Neural crest cell (in vitro differentiated cells): ENCODE measurements at regions not wholly inside any gene's neighbourhood (a gene's known extent, or its start where the extent isn't known, plus 50 kb on each side); places are given as distances from the start of the nearest gene placed in this dataset.

Experiments used
- DNase-seq: peaks from one replicate; pipeline ENCODE4 v3.0.0; 2021; ENCODE audit warnings: low read depth, mixed read lengths, low spot score
- H3K27ac Mint-ChIP-seq: one replicate; pipeline ENCODE4 v1.8.0; 2021; ENCODE audit warnings: mild to moderate bottlenecking, mixed read lengths; ENCODE audit not compliant: unreplicated experiment
- H3K27me3 Mint-ChIP-seq: 2 replicates; pipeline ENCODE4 v1.8.0; 2021; ENCODE audit warnings: low read depth, mild to moderate bottlenecking, mixed read lengths
- H3K36me3 Mint-ChIP-seq: 2 replicates; pipeline ENCODE4 v1.8.0; 2021; ENCODE audit warnings: low read depth, mild to moderate bottlenecking, mixed read lengths
- H3K4me1 Mint-ChIP-seq: 2 replicates; pipeline ENCODE4 v1.8.0; 2021; ENCODE audit warnings: mixed read lengths
- H3K4me3 Mint-ChIP-seq: one replicate; pipeline ENCODE4 v1.8.0; 2021; ENCODE audit warnings: mild to moderate bottlenecking, mixed read lengths
- H3K9me3 Mint-ChIP-seq: 2 replicates; pipeline ENCODE4 v1.8.0; 2021; ENCODE audit warnings: mixed read lengths
- CTCF ChIP-seq: fragments of 200-600 bp; sonication (generic); conservative IDR thresholded peaks from 2 replicates; pipeline ENCODE4 v1.5.0; 2021; ENCODE audit warnings: antibody characterized with exemption, mild to moderate bottlenecking

DNA sequence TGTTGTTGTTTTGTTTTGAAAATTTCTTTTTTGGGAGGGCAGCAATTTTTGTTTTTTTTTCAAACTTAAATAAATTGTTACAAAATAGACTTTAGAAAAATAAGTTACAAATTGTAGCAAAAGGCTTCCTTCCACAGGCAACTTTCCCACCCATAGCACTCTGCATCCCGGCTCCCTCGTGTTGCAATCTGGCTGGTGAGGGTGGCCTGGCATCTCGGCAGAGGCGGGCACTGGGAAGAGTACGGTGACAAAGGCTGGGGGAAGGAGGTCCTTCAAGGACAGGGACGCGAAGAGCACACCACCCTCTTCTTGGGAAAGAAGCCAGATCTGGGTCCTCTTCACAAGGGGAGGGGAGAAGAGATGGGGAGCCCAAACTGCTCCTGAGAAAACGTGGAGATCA lies 379.7 kb downstream of the OLFM4 start:
- H3K27me3 Mint-ChIP-seq = no peaks in the 10 kb centered on the region
- H3K27ac Mint-ChIP-seq = no peak overlapping the region
- H3K4me3 Mint-ChIP-seq = no peak overlapping the region
- no peaks in the 10 kb centered on the region for H3K4me1 Mint-ChIP-seq
- peaks cover 2% of the 10 kb centered on the region for H3K9me3 Mint-ChIP-seq
- no peak for TF ChIP-seq CTCF
- no peak for DNase-seq
- H3K36me3 Mint-ChIP-seq = no peaks in the 10 kb centered on the region

- Mint-ChIP-seq H3K27ac (no peak overlapping the region), H3K4me1 (no peaks in the 10 kb centered on the region), H3K36me3 (no peaks in the 10 kb centered on the region), H3K27me3 (no peaks in the 10 kb centered on the region), H3K9me3 (peaks cover 2% of the 10 kb centered on the region), H3K4me3 (no peak overlapping the region)
- no peak for DNase-seq
- no peak for TF ChIP-seq CTCF
Observed at GRCh38 chr13:53408847-53409568, 380.4 kb downstream of the OLFM4 start.

GRCh38 chr13:53411463-53411862 lies 382.9 kb downstream of the OLFM4 start:
- no peaks in the 10 kb centered on the region for H3K36me3 Mint-ChIP-seq
- H3K9me3 Mint-ChIP-seq = no peaks in the 10 kb centered on the region
- TF ChIP-seq CTCF = no peak
- no peaks in the 10 kb centered on the region for H3K4me1 Mint-ChIP-seq
- H3K27me3 Mint-ChIP-seq = no peaks in the 10 kb centered on the region
- H3K27ac Mint-ChIP-seq = no peak overlapping the region
- no peak overlapping the region for H3K4me3 Mint-ChIP-seq
- DNase-seq = no peak

DNA sequence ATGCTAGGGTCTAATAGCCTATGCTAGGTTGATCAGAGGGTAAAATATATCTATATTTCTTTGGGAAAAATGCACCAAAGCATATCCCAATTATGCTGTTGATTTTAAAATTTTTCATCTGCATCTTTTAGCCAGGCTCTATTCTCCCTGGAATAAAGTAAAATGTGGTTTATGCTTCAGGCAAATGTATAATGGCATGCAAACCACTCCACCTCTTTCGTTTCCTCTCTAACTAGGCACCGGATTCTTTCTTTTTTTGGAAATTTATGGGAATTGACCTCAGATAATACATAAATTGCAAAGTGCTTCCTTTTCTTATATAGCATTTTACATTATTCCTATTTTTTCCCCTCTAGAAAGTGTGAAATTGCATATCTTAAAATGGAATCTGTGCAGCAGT lies 386.5 kb downstream of the OLFM4 start:
- Mint-ChIP-seq H3K4me1 (no peaks in the 10 kb centered on the region), H3K9me3 (no peaks in the 10 kb centered on the region), H3K27ac (no peak overlapping the region)

GRCh38 chr13:53417601-53418000 lies 389.0 kb downstream of the OLFM4 start:
- H3K4me3 Mint-ChIP-seq = no peak overlapping the region
- H3K9me3 Mint-ChIP-seq = no peaks in the 10 kb centered on the region
- no peaks in the 10 kb centered on the region for H3K36me3 Mint-ChIP-seq
- TF ChIP-seq CTCF = no peak
- no peak overlapping the region for H3K27ac Mint-ChIP-seq
- no peaks in the 10 kb centered on the region for H3K4me1 Mint-ChIP-seq
- DNase-seq = no peak
- H3K27me3 Mint-ChIP-seq = no peaks in the 10 kb centered on the region

More for the DNA sequence above, 386.5 kb downstream of the OLFM4 start:
- H3K4me3 Mint-ChIP-seq = no peak overlapping the region
- H3K36me3 Mint-ChIP-seq = no peaks in the 10 kb centered on the region
- no peak for DNase-seq
- H3K27me3 Mint-ChIP-seq = no peaks in the 10 kb centered on the region
- no peak for TF ChIP-seq CTCF
